ENCODE measurements at regions not wholly inside any gene's neighbourhood (a gene's known extent, or its start where the extent isn't known, plus 50 kb on each side); places are given as distances from the start of the nearest gene placed in this dataset.

DNA sequence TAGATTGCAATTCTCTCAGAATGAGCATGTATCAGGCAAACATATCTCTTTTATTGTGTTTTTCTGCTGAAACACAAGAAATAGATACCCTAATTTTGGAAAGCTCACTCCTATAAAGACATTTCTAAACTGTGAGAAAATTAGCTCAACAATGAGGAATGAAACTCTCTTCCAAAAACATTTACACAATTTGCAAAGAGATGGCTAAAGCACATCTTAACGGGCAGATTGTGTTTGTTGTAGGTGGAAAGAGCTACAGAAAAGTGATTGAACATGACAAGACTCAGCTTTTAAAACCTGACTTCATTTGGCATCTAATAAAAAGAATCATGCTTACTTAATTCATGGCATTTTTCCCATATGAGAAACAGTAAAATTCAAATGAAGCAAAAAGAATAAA is 175.0 kb upstream of the SLC39A10 start:
- no peak overlapping the region for H3K4me3 ChIP-seq (ENCODE audit: low read length)
- H3F3A ChIP-seq (ENCODE audit: low read length, unreplicated experiment), result no peaks in the 10 kb centered on the region
- no peak overlapping the region for H2AFZ ChIP-seq (ENCODE audit: low read length)
- H3K9ac ChIP-seq (ENCODE audit: low read length), result no peak overlapping the region
- TF ChIP-seq EZH2phosphoT487 (IDR thresholded peaks at IDR 0.05; ENCODE audit: borderline replicate concordance, low read length) (no peak), EZH2 (IDR thresholded peaks at IDR 0.05; ENCODE audit: low read length, unreplicated experiment) (no peak)
- TF ChIP-seq, protein P1, sequence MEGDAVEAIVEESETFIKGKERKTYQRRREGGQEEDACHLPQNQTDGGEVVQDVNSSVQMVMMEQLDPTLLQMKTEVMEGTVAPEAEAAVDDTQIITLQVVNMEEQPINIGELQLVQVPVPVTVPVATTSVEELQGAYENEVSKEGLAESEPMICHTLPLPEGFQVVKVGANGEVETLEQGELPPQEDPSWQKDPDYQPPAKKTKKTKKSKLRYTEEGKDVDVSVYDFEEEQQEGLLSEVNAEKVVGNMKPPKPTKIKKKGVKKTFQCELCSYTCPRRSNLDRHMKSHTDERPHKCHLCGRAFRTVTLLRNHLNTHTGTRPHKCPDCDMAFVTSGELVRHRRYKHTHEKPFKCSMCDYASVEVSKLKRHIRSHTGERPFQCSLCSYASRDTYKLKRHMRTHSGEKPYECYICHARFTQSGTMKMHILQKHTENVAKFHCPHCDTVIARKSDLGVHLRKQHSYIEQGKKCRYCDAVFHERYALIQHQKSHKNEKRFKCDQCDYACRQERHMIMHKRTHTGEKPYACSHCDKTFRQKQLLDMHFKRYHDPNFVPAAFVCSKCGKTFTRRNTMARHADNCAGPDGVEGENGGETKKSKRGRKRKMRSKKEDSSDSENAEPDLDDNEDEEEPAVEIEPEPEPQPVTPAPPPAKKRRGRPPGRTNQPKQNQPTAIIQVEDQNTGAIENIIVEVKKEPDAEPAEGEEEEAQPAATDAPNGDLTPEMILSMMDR (conservative IDR thresholded peaks at IDR 0.05; ENCODE audit: low read depth, low read length), result no peak
- no peaks in the 10 kb centered on the region for H3K79me2 ChIP-seq (ENCODE audit: low read length)
- no peaks in the 10 kb centered on the region for H4K20me1 ChIP-seq (ENCODE audit: low read length)
- H3K27ac ChIP-seq (ENCODE audit: low read length), result no peak overlapping the region
- ATAC-seq, result no peak
- ChIA-PET CTCF (no interaction called here), POLR2A (ENCODE audit: unreplicated experiment) (no interaction called here)
- intact Hi-C loops (cut with micrococcal nuclease), result loop anchor here (10.0 kb wide), 1 partner anchor 563 kb away; no protein-coding TSS in a partner anchor
- no TSS peak for BruUV-seq (replicated peaks)
- no peak overlapping the region for H3K4me2 ChIP-seq (ENCODE audit: low read length)
- DNase-seq, result no peak
- no peaks in the 10 kb centered on the region for H3K9me3 ChIP-seq (ENCODE audit: low read length)
- no peaks in the 10 kb centered on the region for H3K27me3 ChIP-seq (ENCODE audit: low read length)
- no peaks in the 10 kb centered on the region for H3K36me3 ChIP-seq (ENCODE audit: low read depth, low read length)
- H3K4me1 ChIP-seq (ENCODE audit: insufficient read depth, low read length), result peaks cover 18% of the 10 kb centered on the region
- H3K9me2 ChIP-seq (replicated peaks; ENCODE audit: low read length), result no peaks in the 10 kb centered on the region

DNA sequence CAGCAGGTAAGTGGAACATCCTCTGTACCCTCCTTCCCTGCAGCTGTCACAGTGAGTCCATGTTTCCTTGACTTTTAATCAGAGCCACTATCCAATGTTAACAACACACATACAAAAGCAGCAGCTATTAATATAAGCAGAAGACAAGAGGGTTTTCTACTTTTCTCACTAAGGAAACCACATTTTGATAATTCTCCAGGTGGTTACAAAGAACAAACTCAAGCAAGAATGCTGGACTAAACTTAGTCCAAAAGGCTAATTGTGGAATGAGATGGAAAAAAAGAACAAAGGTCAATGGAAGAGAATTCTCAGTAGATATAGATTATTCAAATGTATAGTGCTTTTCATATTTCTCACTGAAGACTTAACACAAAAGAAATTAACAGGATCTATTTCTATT is 176.9 kb upstream of the SLC39A10 start:
- no TSS peak for BruUV-seq (replicated peaks)
- Histone ChIP-seq H3K36me3 (ENCODE audit: low read depth, low read length) (no peaks in the 10 kb centered on the region), H3K27ac (ENCODE audit: low read length) (no peak overlapping the region), H3K4me2 (ENCODE audit: low read length) (no peak overlapping the region), H3F3A (ENCODE audit: low read length, unreplicated experiment) (no peaks in the 10 kb centered on the region), H3K79me2 (ENCODE audit: low read length) (no peaks in the 10 kb centered on the region), H3K9ac (ENCODE audit: low read length) (no peak overlapping the region), H3K27me3 (ENCODE audit: low read length) (no peaks in the 10 kb centered on the region), H3K4me1 (ENCODE audit: insufficient read depth, low read length) (peaks cover 10% of the 10 kb centered on the region), H3K9me3 (ENCODE audit: low read length) (no peaks in the 10 kb centered on the region), H3K4me3 (ENCODE audit: low read length) (no peak overlapping the region), H2AFZ (ENCODE audit: low read length) (no peak overlapping the region), H3K9me2 (replicated peaks; ENCODE audit: low read length) (no peaks in the 10 kb centered on the region), H4K20me1 (ENCODE audit: low read length) (no peaks in the 10 kb centered on the region)
- POLR2A ChIA-PET (ENCODE audit: unreplicated experiment), result no interaction called here
- intact Hi-C loops (cut with micrococcal nuclease), result loop anchor here (10.0 kb wide), 1 partner anchor 565 kb away; no protein-coding TSS in a partner anchor
- DNase-seq (no peak), ATAC-seq (no peak)
- CTCF ChIA-PET, result no interaction called here
- TF ChIP-seq EZH2phosphoT487 (IDR thresholded peaks at IDR 0.05; ENCODE audit: borderline replicate concordance, low read length) (no peak), EZH2 (IDR thresholded peaks at IDR 0.05; ENCODE audit: low read length, unreplicated experiment) (no peak)
- TF ChIP-seq, protein P1 (conservative IDR thresholded peaks at IDR 0.05; ENCODE audit: low read depth, low read length), result no peak

DNA sequence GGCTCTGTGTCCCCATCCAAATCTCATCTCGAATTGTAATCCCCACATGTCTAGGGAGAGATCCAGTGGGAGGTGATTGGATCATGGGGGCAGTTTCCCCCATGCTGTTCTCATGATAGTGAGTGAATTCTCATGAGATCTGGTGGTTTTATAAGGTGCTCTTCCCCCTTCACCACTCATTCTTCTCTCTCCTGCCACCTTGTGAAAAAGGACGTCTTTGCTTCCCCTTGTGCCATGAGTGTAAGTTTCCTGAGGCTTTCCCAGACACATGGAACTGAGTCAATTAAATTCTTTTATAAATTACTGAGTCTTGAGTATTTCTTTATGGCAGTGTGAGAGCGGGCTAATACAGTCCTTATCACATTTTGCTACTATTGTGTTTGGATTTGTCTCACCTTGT is 177.6 kb upstream of the SLC39A10 start:
- no TSS peak for BruUV-seq (replicated peaks)
- Histone ChIP-seq H2AFZ (ENCODE audit: low read length) (no peak overlapping the region), H3F3A (ENCODE audit: low read length, unreplicated experiment) (no peaks in the 10 kb centered on the region), H3K4me3 (ENCODE audit: low read length) (no peak overlapping the region), H3K9me2 (replicated peaks; ENCODE audit: low read length) (no peaks in the 10 kb centered on the region), H3K9me3 (ENCODE audit: low read length) (no peaks in the 10 kb centered on the region), H3K79me2 (ENCODE audit: low read length) (no peaks in the 10 kb centered on the region), H4K20me1 (ENCODE audit: low read length) (no peaks in the 10 kb centered on the region), H3K27me3 (ENCODE audit: low read length) (no peaks in the 10 kb centered on the region), H3K9ac (ENCODE audit: low read length) (no peak overlapping the region), H3K4me2 (ENCODE audit: low read length) (no peak overlapping the region), H3K4me1 (ENCODE audit: insufficient read depth, low read length) (peaks cover 10% of the 10 kb centered on the region), H3K36me3 (ENCODE audit: low read depth, low read length) (no peaks in the 10 kb centered on the region), H3K27ac (ENCODE audit: low read length) (no peak overlapping the region)
- no peak for DNase-seq
- intact Hi-C loops (cut with micrococcal nuclease), result no loop called here
- ChIA-PET CTCF (no interaction called here), POLR2A (ENCODE audit: unreplicated experiment) (no interaction called here)
- TF ChIP-seq EZH2 (IDR thresholded peaks at IDR 0.05; ENCODE audit: low read length, unreplicated experiment), result no peak
- no peak for TF ChIP-seq EZH2phosphoT487 (IDR thresholded peaks at IDR 0.05; ENCODE audit: borderline replicate concordance, low read length)
- TF ChIP-seq, protein P1 (conservative IDR thresholded peaks at IDR 0.05; ENCODE audit: low read depth, low read length), result no peak
- no peak for ATAC-seq
